ENCODE measurements at regions not wholly inside any gene's neighbourhood (a gene's known extent, or its start where the extent isn't known, plus 50 kb on each side); places are given as distances from the start of the nearest gene placed in this dataset.

DNA sequence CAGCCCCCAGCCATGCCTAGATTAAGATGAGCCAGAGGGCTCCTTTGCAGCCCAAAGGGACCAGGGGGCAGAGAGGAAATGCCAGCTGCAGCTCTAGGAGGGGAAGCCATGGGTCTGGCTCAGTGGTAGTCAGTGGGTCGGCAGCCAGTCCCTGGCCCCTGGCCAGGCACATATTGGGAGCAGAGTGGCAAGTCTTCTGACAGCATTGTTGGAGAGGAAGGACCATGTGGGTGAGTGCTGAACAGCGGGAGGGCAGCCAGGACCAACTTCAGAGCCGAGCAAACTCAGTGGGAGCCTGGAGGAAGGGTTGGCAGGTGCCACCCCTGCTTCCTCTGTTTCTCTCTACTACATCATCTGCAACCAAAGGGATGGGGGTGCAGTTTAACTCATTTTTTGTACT lies 140.5 kb upstream of the PELI1 start:
- H3K27ac Mint-ChIP-seq: no peak overlapping the region
- peaks cover 2% of the 10 kb centered on the region for H3K27me3 Mint-ChIP-seq
- no peaks in the 10 kb centered on the region for H3K4me1 Mint-ChIP-seq
- H3K4me3 Mint-ChIP-seq: no peak overlapping the region
- CTCF ChIA-PET: interaction anchor here (0.9 to 1.8 kb wide), 2 partner anchors 9 to 65 kb away, joined by 3 to 5 read pairs; no protein-coding TSS in a partner anchor
- DNase-seq (no peak), ATAC-seq (no peak)
- no peaks in the 10 kb centered on the region for H3K36me3 Mint-ChIP-seq
- no peaks in the 10 kb centered on the region for H3K9me3 Mint-ChIP-seq (ENCODE audit: low read depth)

DNA sequence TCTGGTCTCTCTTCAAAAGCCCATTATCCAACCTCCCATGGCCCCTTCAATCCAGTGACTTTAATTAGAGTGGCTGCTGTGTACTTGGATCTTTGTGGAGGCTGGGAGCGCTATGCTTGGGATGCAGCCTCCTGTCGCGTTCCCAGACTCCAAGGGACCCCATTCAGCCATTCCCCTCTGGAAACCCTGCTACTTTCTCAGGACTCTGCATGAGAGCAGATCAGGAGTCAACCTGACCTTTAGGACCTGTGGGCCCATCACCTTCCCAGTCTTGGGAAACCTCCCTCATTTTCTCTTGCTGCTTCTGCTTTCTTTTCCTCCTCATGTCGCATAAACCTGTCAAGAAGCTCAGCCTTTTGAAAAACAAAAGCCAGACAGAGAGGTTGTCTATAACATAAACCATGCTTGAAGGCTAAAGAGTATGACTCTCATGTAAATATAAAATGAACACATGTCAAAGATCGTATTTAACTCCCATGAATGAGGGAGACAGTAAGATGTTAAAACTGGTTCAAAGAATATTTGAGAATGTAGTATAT lies 143.1 kb upstream of the PELI1 start:
- no peak overlapping the region for H3K27ac Mint-ChIP-seq
- CTCF ChIA-PET: interaction anchor here (1.0 kb wide), 1 partner anchor 238 kb away, joined by 3 read pairs; no protein-coding TSS in a partner anchor
- no peaks in the 10 kb centered on the region for H3K36me3 Mint-ChIP-seq
- no peaks in the 10 kb centered on the region for H3K4me1 Mint-ChIP-seq
- DNase-seq: no peak
- H3K4me3 Mint-ChIP-seq: no peak overlapping the region
- peaks cover 2% of the 10 kb centered on the region for H3K27me3 Mint-ChIP-seq
- H3K9me3 Mint-ChIP-seq (ENCODE audit: low read depth): no peaks in the 10 kb centered on the region
- no peak for ATAC-seq

DNA sequence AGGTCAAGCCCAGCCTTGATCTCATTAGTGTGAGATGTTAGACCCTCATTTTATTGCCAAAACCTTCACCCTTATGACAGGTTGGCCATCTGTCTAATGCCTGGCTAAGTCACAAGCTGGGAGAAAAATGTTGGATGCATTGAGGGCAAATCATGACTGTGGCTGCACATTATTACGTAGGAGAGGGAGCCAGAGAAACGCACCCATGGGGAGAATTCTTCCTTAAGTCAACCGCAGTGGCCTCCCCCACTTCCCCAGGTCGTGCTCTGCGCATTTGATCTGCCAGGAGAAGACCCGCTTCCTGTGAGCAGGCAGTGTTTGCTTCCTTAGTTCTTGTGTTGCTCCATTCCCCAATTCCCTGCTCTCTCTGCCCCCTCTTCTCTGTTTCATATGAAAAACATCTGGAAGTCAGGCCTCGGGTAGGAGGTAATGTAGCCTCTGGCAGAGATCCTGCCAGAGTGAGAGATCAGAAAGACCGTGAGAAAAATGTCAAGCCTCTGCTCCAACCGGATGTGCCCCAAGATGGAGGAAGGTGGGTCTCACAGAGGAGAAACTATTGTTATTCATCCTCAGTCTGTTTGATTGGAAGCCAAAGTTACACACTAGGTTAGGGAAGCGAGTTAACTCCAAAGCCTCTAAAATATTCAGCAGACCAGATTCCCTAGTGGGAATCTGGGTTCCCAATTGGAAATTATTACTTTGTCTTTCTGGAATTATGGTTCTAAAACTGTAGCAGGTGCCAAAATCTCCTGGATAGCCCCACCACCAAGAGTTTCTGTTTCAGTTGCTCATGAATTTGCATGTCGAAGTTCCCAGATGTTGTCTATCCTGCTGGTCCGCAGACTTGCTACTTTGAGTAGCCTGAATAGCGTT lies 144.3 kb upstream of the PELI1 start:
- ATAC-seq: no peak
- Mint-ChIP-seq H3K9me3 (ENCODE audit: low read depth) (no peaks in the 10 kb centered on the region), H3K36me3 (no peaks in the 10 kb centered on the region), H3K27ac (no peak overlapping the region), H3K4me1 (no peaks in the 10 kb centered on the region), H3K27me3 (peaks cover 2% of the 10 kb centered on the region), H3K4me3 (no peak overlapping the region)
- no peak for DNase-seq
- CTCF ChIA-PET: no interaction called here

DNA sequence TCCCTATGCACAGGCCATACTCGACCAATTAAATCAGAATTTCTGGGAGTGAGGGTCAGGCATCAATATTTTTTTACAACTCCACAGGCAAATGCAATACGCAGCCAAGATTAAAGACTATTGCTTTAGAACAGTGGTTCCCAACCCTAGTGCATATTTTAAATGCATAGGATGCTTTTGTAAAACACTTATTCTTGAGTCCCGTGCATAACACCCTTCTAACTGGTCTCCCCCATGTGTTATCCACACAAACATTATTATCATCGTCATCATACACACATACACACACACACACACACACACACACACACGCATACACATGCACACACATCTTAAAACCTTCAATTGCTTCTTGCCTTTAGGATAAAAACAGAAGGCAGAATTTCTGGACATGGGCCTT lies 145.0 kb upstream of the PELI1 start:
- Mint-ChIP-seq H3K27ac (no peak overlapping the region), H3K4me3 (no peak overlapping the region), H3K4me1 (no peaks in the 10 kb centered on the region), H3K9me3 (ENCODE audit: low read depth) (no peaks in the 10 kb centered on the region), H3K27me3 (peaks cover 2% of the 10 kb centered on the region), H3K36me3 (no peaks in the 10 kb centered on the region)
- ATAC-seq: no peak
- DNase-seq: no peak
- CTCF ChIA-PET: no interaction called here

DNA sequence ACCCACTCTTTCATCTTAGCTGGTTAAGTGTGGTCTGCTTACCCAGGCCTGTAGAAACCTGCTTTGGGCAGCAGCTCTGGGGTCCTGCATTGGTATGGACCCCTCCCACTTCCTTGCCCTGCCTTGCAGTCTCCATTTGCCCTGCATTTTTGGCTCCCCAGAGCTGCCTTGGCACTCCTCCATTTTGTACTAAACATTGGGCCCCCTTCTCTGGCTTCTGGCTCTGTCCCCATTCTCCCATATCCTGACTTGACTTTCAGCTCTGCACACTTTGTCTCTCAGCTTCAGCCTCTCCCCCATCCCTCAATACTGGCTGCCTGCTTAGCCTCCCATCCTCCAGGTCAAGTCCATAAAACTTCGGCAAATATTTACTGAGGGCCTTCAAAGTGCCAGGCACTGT lies 145.5 kb upstream of the PELI1 start:
- H3K9me3 Mint-ChIP-seq (ENCODE audit: low read depth): no peaks in the 10 kb centered on the region
- peaks cover 2% of the 10 kb centered on the region for H3K27me3 Mint-ChIP-seq
- no peaks in the 10 kb centered on the region for H3K36me3 Mint-ChIP-seq
- no peak overlapping the region for H3K4me3 Mint-ChIP-seq
- CTCF ChIA-PET: no interaction called here
- H3K4me1 Mint-ChIP-seq: no peaks in the 10 kb centered on the region
- H3K27ac Mint-ChIP-seq: no peak overlapping the region
- ATAC-seq (no peak), DNase-seq (no peak)

DNA sequence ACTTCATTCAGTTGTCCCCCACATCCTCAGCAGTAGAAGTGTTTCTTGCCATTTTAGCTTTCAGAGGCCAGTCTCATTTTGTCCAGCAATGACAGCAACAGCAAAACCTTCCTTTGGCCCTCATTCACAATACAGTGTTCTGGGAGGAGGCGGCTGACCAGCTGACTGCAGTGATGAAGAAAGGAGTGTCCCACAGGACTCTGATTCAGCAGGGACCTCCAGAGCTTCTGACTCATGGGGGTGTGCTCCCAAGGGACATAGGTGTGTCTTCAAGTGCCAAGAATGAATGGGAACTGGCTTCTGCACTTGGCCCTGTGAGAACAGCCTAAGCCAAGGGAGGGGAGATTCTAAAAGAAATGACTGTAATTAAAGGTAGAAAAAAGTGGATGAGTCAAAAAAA lies 147.0 kb upstream of the PELI1 start:
- no peaks in the 10 kb centered on the region for H3K36me3 Mint-ChIP-seq
- peaks cover 4% of the 10 kb centered on the region for H3K27me3 Mint-ChIP-seq
- CTCF ChIA-PET: no interaction called here
- H3K9me3 Mint-ChIP-seq (ENCODE audit: low read depth): no peaks in the 10 kb centered on the region
- peaks cover 11% of the 10 kb centered on the region for H3K4me1 Mint-ChIP-seq
- DNase-seq: no peak
- no peak overlapping the region for H3K27ac Mint-ChIP-seq
- no peak for ATAC-seq
- no peak overlapping the region for H3K4me3 Mint-ChIP-seq

DNA sequence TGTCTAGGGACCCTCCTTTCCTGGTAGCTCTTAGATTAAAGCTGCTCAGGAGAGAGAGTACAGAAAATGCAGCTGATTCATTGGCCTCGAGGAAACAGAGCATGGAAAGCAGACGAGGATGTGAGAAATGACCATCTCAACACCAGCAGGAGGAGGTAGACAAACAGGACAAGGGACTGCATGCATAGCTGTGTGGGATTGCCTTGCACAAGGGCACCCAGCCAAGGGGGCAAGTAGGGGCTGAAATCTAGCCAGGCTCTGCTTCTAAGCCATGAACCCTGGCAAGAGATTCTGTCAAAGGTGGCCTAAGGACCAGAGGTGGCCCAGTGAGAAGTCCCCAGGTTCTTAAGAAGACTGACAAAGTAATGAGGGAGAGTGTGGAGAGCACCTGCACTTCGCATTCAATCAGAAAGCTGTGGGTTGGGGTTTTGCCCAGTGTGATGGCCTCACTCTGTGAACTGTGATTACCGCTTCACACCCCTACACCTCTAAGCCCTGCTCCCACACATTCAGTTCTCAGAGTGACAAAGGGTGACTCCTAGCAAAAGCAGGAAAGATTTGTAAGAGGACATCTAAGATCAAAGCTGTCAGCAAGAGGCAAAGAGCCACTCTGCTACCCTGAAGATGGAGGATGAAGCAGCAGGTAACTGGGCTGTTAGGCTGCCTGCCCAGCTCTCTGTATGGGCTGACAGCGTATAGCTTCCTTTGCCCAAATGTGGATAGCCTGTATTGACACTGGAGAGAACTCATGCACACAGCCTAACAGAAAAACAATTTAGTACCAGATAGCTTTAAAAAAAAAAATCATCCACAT lies 151.3 kb upstream of the PELI1 start:
- ATAC-seq: peak; percentile 51
- Mint-ChIP-seq H3K9me3 (ENCODE audit: low read depth) (no peaks in the 10 kb centered on the region), H3K27me3 (peaks cover 21% of the 10 kb centered on the region), H3K4me1 (peaks cover 20% of the 10 kb centered on the region), H3K27ac (no peak overlapping the region), H3K4me3 (no peak overlapping the region), H3K36me3 (peaks cover 2% of the 10 kb centered on the region)
- DNase-seq: peak; percentile 43
- CTCF ChIA-PET: interaction anchor here (1.2 to 1.9 kb wide), 4 partner anchors 16 to 246 kb away, joined by 3 to 6 read pairs (median 5); no protein-coding TSS in a partner anchor

DNA sequence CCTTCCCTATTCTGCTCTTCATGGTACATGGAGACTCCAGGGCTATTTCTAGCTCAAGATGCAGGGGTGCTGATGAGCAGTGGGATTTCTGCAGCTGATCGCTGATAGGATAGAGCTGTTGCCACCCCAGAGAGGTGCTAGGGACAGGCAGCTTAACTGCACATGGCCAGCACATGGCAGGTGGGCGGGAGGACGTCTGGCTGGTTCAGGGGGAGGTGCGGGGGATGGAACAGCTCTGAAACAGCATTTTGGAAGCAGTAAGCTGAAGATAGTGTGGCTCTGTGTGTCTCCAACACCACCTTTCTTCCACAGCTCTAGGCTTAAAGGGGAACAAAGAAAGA lies 151.9 kb upstream of the PELI1 start:
- Mint-ChIP-seq H3K27me3 (peaks cover 24% of the 10 kb centered on the region), H3K4me3 (no peak overlapping the region), H3K36me3 (peaks cover 2% of the 10 kb centered on the region), H3K9me3 (ENCODE audit: low read depth) (no peaks in the 10 kb centered on the region), H3K27ac (no peak overlapping the region), H3K4me1 (peaks cover 20% of the 10 kb centered on the region)
- ATAC-seq: no peak
- DNase-seq: no peak
- CTCF ChIA-PET: interaction anchor here (1.2 to 1.9 kb wide), 4 partner anchors 16 to 246 kb away, joined by 3 to 6 read pairs (median 5); no protein-coding TSS in a partner anchor

DNA sequence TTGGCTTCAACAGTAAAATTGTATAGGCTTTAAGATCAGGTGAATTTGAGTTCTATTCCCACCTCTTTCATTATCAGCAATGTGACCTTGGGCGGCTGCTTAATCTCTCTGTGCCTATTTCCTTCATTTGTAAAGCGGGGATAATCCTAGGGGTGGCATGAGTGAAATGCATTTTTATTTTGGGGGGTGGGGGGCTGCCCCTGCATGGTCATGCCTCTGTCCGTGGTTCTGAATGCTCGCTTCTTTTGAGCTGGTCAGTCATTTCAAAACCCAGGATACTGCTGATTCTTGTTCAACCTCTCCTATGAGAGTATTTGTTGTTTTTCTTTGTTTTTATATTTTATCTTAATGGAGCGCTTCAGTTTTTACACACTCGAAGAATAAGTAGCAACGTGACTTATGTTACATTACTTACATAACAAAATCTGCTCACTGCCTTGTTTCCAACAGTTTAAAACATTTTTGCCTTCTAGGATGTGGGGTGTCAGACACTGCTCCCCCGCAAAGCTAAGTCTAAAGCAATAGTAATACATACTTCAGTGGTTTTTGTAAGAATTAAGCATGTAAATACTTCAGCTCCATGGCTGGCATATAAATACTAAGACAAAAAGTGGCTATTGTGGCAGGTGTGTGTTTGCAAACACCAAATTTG lies 152.6 kb upstream of the PELI1 start:
- H3K27ac Mint-ChIP-seq: no peak overlapping the region

DNA sequence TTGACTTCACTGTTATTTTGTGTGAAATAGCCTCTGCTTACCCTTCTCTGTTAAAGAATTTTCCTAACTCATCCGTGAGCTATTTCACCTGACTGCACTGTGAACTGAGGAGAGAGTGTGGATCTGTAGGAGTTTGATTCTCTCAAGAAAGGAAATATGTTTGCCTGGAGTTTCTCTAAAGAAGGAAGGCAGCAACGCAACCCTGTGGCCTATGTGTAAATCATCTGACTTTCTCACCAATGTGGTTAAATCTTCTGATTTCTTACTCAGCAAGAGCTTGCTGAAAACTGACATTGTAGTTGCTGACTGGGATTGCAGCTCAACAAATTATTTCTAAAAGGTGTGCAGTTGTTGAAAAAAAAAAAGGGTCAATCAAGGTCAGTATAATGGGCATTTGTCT lies 153.9 kb upstream of the PELI1 start:
- ATAC-seq (no peak), DNase-seq (no peak)
- Mint-ChIP-seq H3K27me3 (peaks cover 24% of the 10 kb centered on the region), H3K4me3 (no peak overlapping the region), H3K36me3 (peaks cover 2% of the 10 kb centered on the region), H3K27ac (no peak overlapping the region), H3K9me3 (ENCODE audit: low read depth) (no peaks in the 10 kb centered on the region), H3K4me1 (peaks cover 20% of the 10 kb centered on the region)
- CTCF ChIA-PET: interaction anchor here (1.4 to 1.6 kb wide), 2 partner anchors 15 to 33 kb away, joined by 3 to 7 read pairs; no protein-coding TSS in a partner anchor

More for the DNA sequence above, 152.6 kb upstream of the PELI1 start:
- CTCF ChIA-PET: interaction anchor here (1.5 to 1.6 kb wide), 2 partner anchors 17 to 247 kb away, joined by 5 to 7 read pairs; no protein-coding TSS in a partner anchor
- H3K27me3 Mint-ChIP-seq: peaks cover 24% of the 10 kb centered on the region
- peaks cover 20% of the 10 kb centered on the region for H3K4me1 Mint-ChIP-seq
- H3K9me3 Mint-ChIP-seq (ENCODE audit: low read depth): no peaks in the 10 kb centered on the region
- DNase-seq (no peak), ATAC-seq (no peak)
- H3K4me3 Mint-ChIP-seq: no peak overlapping the region
- H3K36me3 Mint-ChIP-seq: peaks cover 2% of the 10 kb centered on the region

DNA sequence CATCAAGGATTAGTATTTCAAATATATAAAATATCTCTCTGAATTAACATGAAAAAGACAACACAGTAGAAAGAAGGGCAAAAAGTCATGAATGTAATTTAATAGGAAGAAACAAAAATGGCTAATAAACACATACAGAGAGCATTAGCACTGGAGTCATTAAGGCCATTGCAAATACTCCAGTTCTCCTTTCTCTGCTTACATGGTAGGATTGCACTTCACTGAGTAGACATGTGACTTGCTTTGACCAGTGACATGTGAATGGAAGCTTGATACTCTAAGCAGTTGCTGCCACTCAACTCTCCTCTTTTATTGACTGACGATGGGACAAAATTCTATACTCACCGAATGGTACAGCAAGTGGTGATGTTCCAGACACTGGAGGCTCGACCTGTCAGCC lies 153.9 kb upstream of the LGALSL start:
- CTCF ChIA-PET: no interaction called here
- Mint-ChIP-seq H3K9me3 (ENCODE audit: low read depth) (no peaks in the 10 kb centered on the region), H3K27ac (no peak overlapping the region), H3K36me3 (peaks cover 2% of the 10 kb centered on the region), H3K27me3 (peaks cover 24% of the 10 kb centered on the region), H3K4me3 (no peak overlapping the region), H3K4me1 (peaks cover 20% of the 10 kb centered on the region)
- no peak for DNase-seq
- no peak for ATAC-seq

DNA sequence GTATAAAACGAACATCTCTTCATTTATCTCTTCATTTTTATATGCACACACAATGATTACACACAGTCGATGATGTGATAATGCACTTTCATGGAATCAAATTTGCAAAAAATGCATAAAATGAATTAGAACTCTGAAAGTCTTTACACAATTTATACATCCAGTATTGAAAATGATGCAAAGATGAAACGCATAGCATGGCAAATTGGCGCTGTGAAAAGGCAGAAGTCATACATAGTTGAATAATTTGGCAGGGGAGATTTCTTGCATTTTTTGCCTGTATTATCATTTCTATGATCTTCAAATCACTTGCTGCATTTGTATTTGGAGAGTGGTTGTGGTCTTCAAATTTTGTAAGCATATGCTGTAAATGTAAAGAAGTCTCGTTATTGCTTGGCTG lies 150.7 kb upstream of the LGALSL start:
- no peak for DNase-seq
- no peaks in the 10 kb centered on the region for H3K9me3 Mint-ChIP-seq (ENCODE audit: low read depth)
- no peak overlapping the region for H3K4me3 Mint-ChIP-seq
- H3K36me3 Mint-ChIP-seq: peaks cover 4% of the 10 kb centered on the region
- peaks cover 26% of the 10 kb centered on the region for H3K27me3 Mint-ChIP-seq
- peaks cover 2% of the 10 kb centered on the region for H3K4me1 Mint-ChIP-seq
- no peak for ATAC-seq
- CTCF ChIA-PET: no interaction called here
- H3K27ac Mint-ChIP-seq: no peak overlapping the region

DNA sequence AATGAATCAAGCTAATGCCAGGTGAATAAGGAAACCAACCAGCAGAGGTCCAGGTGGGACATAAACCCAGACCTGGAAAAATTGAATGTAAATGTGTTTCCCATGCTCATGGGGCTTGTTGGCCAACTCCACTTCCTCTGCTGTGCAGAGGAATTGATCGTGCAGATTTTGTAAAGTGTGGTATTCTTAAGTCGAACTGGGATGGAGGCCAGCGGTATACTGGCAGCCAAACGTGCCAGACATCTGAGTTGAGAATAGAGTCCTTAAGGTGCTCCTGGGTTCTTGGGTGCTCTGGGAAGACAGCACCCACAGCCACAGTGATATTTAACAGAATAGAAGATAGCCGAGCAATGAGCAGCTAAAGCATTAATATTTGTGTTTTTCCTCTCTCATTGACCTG lies 146.5 kb upstream of the LGALSL start:
- Mint-ChIP-seq H3K36me3 (peaks cover 2% of the 10 kb centered on the region), H3K27ac (no peak overlapping the region), H3K4me1 (no peaks in the 10 kb centered on the region), H3K9me3 (ENCODE audit: low read depth) (no peaks in the 10 kb centered on the region), H3K27me3 (peaks cover 8% of the 10 kb centered on the region), H3K4me3 (no peak overlapping the region)
- ATAC-seq (no peak), DNase-seq (no peak)
- CTCF ChIA-PET: interaction anchor here (1.4 kb wide), 1 partner anchor 258 kb away, joined by 7 read pairs; no protein-coding TSS in a partner anchor

Measured in activated CD8-positive, alpha-beta memory T cell treated with anti-CD3 and anti-CD28 coated beads, Interleukin-2, amount 10 ng/mL, durations not matched to agents 7 days and 5 days (primary cell).